A673 (cell line): ENCODE measurements at regions not wholly inside any gene's neighbourhood (a gene's known extent, or its start where the extent isn't known, plus 50 kb on each side); places are given as distances from the start of the nearest gene placed in this dataset.

Source experiments
- BruUV-seq: library from RNA; stranded (reverse); fragments of 400-500 nt; replicated peaks from 2 replicates; lab custom pipeline; 2021; lab: Mats Ljungman, UMichigan
- CTCF ChIA-PET: fragments of 300-600 bp; sonication (Branson Sonifier 250); formaldehyde crosslinking; loops from one replicate; lab custom pipeline; 2022; ENCODE audit warnings: antibody characterized with exemption; lab: Charles Lee
- POLR2A ChIA-PET: fragments of 300-600 bp; sonication (Branson Sonifier 250); formaldehyde crosslinking; loops from one replicate; lab custom pipeline; 2022; ENCODE audit warnings: antibody characterized with exemption; ENCODE audit not compliant: low non-redundant PET; lab: Charles Lee
- DNase-seq: peaks from one replicate; pipeline ENCODE4 v3.0.0-alpha.2; 2015; ENCODE audit warnings: low spot score
- H3K27ac ChIP-seq: fragments of 200-600 bp; sonication (generic); 2 replicates; pipeline ENCODE4 v1.5.1; 2016; ENCODE audit warnings: mixed run types, low read depth, mild to moderate bottlenecking, mixed read lengths, antibody characterized with exemption, low read length; ENCODE audit not compliant: poor library complexity, severe bottlenecking
- H3K27me3 ChIP-seq: fragments of 200-600 bp; sonication (generic); replicated peaks from 2 replicates; pipeline ENCODE4 v1.6.1; 2017; ENCODE audit warnings: mixed run types, low read depth, mild to moderate bottlenecking, mixed read lengths, antibody characterized with exemption, low read length; ENCODE audit not compliant: insufficient read depth, poor library complexity
- H3K36me3 ChIP-seq: fragments of 200-600 bp; sonication (generic); 2 replicates; pipeline ENCODE4 v1.6.1; 2016; ENCODE audit warnings: mixed run types, mild to moderate bottlenecking, mixed read lengths, antibody characterized with exemption, low read length; ENCODE audit not compliant: insufficient read depth, poor library complexity, severe bottlenecking
- H3K4me1 ChIP-seq: fragments of 200-600 bp; sonication (generic); 2 replicates; pipeline ENCODE4 v1.6.1; 2017; ENCODE audit warnings: mixed run types, mild to moderate bottlenecking, mixed read lengths, antibody characterized with exemption, low read length; ENCODE audit not compliant: insufficient read depth, poor library complexity, severe bottlenecking
- H3K4me3 ChIP-seq: fragments of 200-600 bp; sonication (generic); 2 replicates; pipeline ENCODE4 v1.5.1; 2016; ENCODE audit warnings: low read depth, mixed run types, mild to moderate bottlenecking, mixed read lengths, low read length; ENCODE audit not compliant: poor library complexity, severe bottlenecking
- H3K9me3 ChIP-seq: fragments of 200-600 bp; sonication (generic); 2 replicates; pipeline ENCODE4 v1.6.1; 2016; ENCODE audit warnings: mixed run types, low read depth, mild to moderate bottlenecking, mixed read lengths, antibody characterized with exemption, low read length; ENCODE audit not compliant: poor library complexity, severe bottlenecking
- CTCF ChIP-seq: fragments of 300-800, 200-600 bp; sonication (generic); conservative IDR thresholded peaks from 2 replicates; pipeline ENCODE4 v1.5.1; 2017; ENCODE audit warnings: low read depth, mild to moderate bottlenecking, antibody characterized with exemption, low read length, moderate library complexity, mixed read lengths
- EZH2 ChIP-seq: fragments of 200-600 bp; sonication (generic); IDR thresholded peaks from 2 replicates; pipeline ENCODE4 v1.6.1; 2017; ENCODE audit warnings: borderline replicate concordance, low read depth, mild to moderate bottlenecking, mixed read lengths, antibody characterized with exemption, low read length; ENCODE audit not compliant: poor library complexity, severe bottlenecking
- intact Hi-C: fragments of 100-400 bp; cut with micrococcal nuclease; formaldehyde crosslinking; loops from one replicate; pipeline ENCODE4 v1.10.0; 2022; ENCODE audit not compliant: unreplicated experiment

GRCh38 chr7:36040679-36041078 lies 112.4 kb upstream of the EEPD1 start:
- Histone ChIP-seq H3K27ac (no peak overlapping the region), H3K36me3 (no peaks in the 10 kb centered on the region), H3K27me3 (no peaks in the 10 kb centered on the region), H3K9me3 (no peaks in the 10 kb centered on the region), H3K4me1 (no peaks in the 10 kb centered on the region), H3K4me3 (no peak overlapping the region)
- TF ChIP-seq CTCF, result no peak
- TF ChIP-seq EZH2, result no peak
- intact Hi-C loops, result no loop called here
- ChIA-PET CTCF (no interaction called here), POLR2A (no interaction called here)
- no TSS peak for BruUV-seq
- no peak for DNase-seq

GRCh38 chr7:36044101-36044892 lies 108.8 kb upstream of the EEPD1 start:
- CTCF ChIA-PET, result no interaction called here
- BruUV-seq, result no TSS peak
- intact Hi-C loops, result no loop called here

GRCh38 chr7:36045326-36045725 lies 107.7 kb upstream of the EEPD1 start:
- ChIA-PET POLR2A (no interaction called here), CTCF (no interaction called here)
- Histone ChIP-seq H3K4me3 (no peak overlapping the region), H3K27me3 (no peaks in the 10 kb centered on the region), H3K9me3 (no peaks in the 10 kb centered on the region), H3K36me3 (no peaks in the 10 kb centered on the region), H3K27ac (no peak overlapping the region), H3K4me1 (peaks cover 17% of the 10 kb centered on the region)
- DNase-seq, result no peak
- intact Hi-C loops, result no loop called here
- TF ChIP-seq CTCF (no peak), EZH2 (no peak)
- no TSS peak for BruUV-seq

More at GRCh38 chr7:36044101-36044892, 108.8 kb upstream of the EEPD1 start:
- peaks cover 17% of the 10 kb centered on the region for H3K4me1 ChIP-seq
- no peaks in the 10 kb centered on the region for H3K36me3 ChIP-seq
- H3K27ac ChIP-seq, result no peak overlapping the region
- POLR2A ChIA-PET, result no interaction called here
- H3K4me3 ChIP-seq, result no peak overlapping the region
- DNase-seq, result no peak
- H3K9me3 ChIP-seq, result no peaks in the 10 kb centered on the region
- H3K27me3 ChIP-seq, result no peaks in the 10 kb centered on the region
- no peak for TF ChIP-seq EZH2
- no peak for TF ChIP-seq CTCF
